ENCODE measurements at regions not wholly inside any gene's neighbourhood (a gene's known extent, or its start where the extent isn't known, plus 50 kb on each side); places are given as distances from the start of the nearest gene placed in this dataset.

DNA sequence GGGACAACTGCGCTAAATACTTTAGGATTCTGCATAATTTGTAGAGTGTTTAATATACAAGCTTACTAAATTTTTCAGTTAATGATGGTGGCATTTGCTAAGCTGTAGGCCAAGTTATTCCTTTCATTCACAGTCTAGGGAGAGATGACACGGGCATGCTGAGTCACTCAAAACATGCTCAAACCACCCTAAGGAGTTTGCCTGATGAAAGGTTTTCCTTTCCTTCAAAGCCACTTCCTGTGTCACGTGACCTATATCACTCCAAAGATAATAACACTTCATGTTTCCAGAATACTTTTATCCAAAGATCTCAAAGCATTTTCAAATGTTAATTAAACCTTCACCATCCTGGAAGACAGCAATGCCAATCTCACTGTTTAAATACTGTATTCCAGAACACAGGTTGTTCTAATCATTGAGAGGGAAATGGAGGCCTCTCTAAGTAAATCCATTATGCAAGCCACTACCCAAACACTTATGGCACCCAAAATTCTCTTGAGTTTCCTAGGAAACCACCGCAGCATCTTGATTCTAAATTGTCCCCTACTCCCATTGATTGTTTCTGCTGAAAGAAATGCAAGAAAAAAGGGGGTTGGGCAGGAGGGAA is 207.0 kb upstream of the CDKN3 start:
- Histone ChIP-seq H3K9me3 (ENCODE audit: low read depth, low read length) (no peaks in the 10 kb centered on the region), H3K27ac (no peak overlapping the region), H3K36me3 (ENCODE audit: insufficient read depth, low read length) (no peaks in the 10 kb centered on the region), H3K9ac (ENCODE audit: insufficient read length) (no peak overlapping the region), H3K4me3 (no peak overlapping the region)
- peak; percentile 20 for DNase-seq (ENCODE audit: low read depth, low spot score)
- TF ChIP-seq EZH2 (IDR thresholded peaks at IDR 0.05), result no peak
- TF ChIP-seq POLR2AphosphoS5 (IDR thresholded peaks at IDR 0.05; ENCODE audit: borderline replicate concordance, low read depth, low read length), result no peak
- no peak for TF ChIP-seq FOXP2 (optimal IDR thresholded peaks at IDR 0.05; ENCODE audit: control extremely low read depth, extremely low read length, insufficient read depth)

DNA sequence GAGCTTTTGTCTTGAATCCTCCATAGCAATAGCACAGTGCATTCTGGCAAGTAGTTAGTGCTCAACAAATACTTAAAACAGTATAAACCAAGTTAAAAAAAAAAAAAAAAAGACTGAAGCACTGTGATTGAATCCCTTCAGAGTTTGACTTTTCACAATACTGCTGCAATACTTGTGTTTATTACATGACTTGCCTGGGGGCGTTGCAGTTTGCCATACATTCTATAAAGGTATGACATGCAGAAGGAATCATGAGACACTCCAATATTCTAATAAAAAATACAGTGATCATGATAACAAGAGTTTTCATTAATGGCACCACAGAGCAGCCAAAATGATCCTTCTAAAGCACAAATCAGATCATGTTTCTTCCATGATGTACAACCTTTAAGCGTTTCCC is 205.0 kb upstream of the CDKN3 start:
- no peaks in the 10 kb centered on the region for H3K9me3 ChIP-seq (ENCODE audit: low read depth, low read length)
- H3K36me3 ChIP-seq (ENCODE audit: insufficient read depth, low read length), result no peaks in the 10 kb centered on the region
- no peak overlapping the region for H3K9ac ChIP-seq (ENCODE audit: insufficient read length)
- TF ChIP-seq FOXP2 (optimal IDR thresholded peaks at IDR 0.05; ENCODE audit: control extremely low read depth, extremely low read length, insufficient read depth) (no peak), POLR2AphosphoS5 (IDR thresholded peaks at IDR 0.05; ENCODE audit: borderline replicate concordance, low read depth, low read length) (no peak), EZH2 (IDR thresholded peaks at IDR 0.05) (no peak)
- DNase-seq (ENCODE audit: low read depth, low spot score), result no peak
- no peak overlapping the region for H3K27ac ChIP-seq
- no peak overlapping the region for H3K4me3 ChIP-seq

- no peak overlapping the region for H3K4me3 ChIP-seq
- H3K9ac ChIP-seq (ENCODE audit: insufficient read length), result no peak overlapping the region
- TF ChIP-seq EZH2 (IDR thresholded peaks at IDR 0.05) (no peak), FOXP2 (optimal IDR thresholded peaks at IDR 0.05; ENCODE audit: control extremely low read depth, extremely low read length, insufficient read depth) (no peak), POLR2AphosphoS5 (IDR thresholded peaks at IDR 0.05; ENCODE audit: borderline replicate concordance, low read depth, low read length) (no peak)
- no peak for DNase-seq (ENCODE audit: low read depth, low spot score)
- no peaks in the 10 kb centered on the region for H3K9me3 ChIP-seq (ENCODE audit: low read depth, low read length)
- no peaks in the 10 kb centered on the region for H3K36me3 ChIP-seq (ENCODE audit: insufficient read depth, low read length)
- no peak overlapping the region for H3K27ac ChIP-seq
Observed at GRCh38 chr14:54192610-54193009, 204.2 kb upstream of the CDKN3 start.

DNA sequence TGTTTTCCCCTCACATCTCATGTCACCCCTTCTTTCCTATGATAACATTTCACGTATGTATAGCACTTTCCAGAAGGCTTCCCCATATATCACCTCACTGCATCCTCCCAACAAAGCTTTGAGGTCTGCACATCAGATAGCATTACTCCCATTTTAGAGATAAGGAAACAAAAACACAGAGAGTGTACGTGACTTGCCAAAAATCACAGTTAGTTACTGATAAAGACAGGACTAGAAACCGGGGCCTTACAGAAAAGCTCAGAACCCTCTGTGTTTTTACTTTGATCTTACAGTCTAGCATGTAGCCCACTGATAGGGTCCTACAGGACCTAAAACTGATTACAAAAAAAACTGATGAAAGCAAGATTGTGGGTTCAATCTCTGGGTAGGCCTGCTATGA is 202.9 kb upstream of the CDKN3 start:
- Histone ChIP-seq H3K4me3 (no peak overlapping the region), H3K9me3 (ENCODE audit: low read depth, low read length) (no peaks in the 10 kb centered on the region), H3K9ac (ENCODE audit: insufficient read length) (no peak overlapping the region), H3K27ac (no peak overlapping the region), H3K36me3 (ENCODE audit: insufficient read depth, low read length) (no peaks in the 10 kb centered on the region)
- no peak for DNase-seq (ENCODE audit: low read depth, low spot score)
- no peak for TF ChIP-seq FOXP2 (optimal IDR thresholded peaks at IDR 0.05; ENCODE audit: control extremely low read depth, extremely low read length, insufficient read depth)
- TF ChIP-seq EZH2 (IDR thresholded peaks at IDR 0.05), result no peak
- no peak for TF ChIP-seq POLR2AphosphoS5 (IDR thresholded peaks at IDR 0.05; ENCODE audit: borderline replicate concordance, low read depth, low read length)

DNA sequence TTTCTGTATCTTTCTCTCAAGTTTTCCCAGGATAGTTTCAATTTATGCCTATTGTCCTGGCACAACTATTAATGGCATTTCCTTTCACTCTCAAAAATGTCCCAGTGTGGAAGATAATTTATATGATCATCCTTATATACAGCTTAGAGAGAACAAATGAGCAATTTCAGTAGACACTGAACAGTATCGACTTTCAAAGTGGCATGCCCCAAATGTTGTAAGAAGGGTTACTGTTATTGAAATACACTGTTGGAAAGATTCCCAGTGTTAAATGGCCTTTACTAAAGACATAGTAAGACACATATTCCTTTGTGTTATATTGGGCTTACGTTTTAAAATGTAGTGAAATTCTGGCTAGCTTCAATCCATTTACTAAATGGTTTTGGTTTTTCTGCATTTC is 202.3 kb upstream of the CDKN3 start:
- Histone ChIP-seq H3K36me3 (ENCODE audit: insufficient read depth, low read length) (no peaks in the 10 kb centered on the region), H3K9ac (ENCODE audit: insufficient read length) (no peak overlapping the region), H3K4me3 (no peak overlapping the region), H3K9me3 (ENCODE audit: low read depth, low read length) (no peaks in the 10 kb centered on the region), H3K27ac (no peak overlapping the region)
- DNase-seq (ENCODE audit: low read depth, low spot score), result no peak
- TF ChIP-seq POLR2AphosphoS5 (IDR thresholded peaks at IDR 0.05; ENCODE audit: borderline replicate concordance, low read depth, low read length), result no peak
- TF ChIP-seq FOXP2 (optimal IDR thresholded peaks at IDR 0.05; ENCODE audit: control extremely low read depth, extremely low read length, insufficient read depth), result no peak
- TF ChIP-seq EZH2 (IDR thresholded peaks at IDR 0.05), result no peak

GRCh38 chr14:54197369-54197768 is 199.4 kb upstream of the CDKN3 start:
- no peak for DNase-seq (ENCODE audit: low read depth, low spot score)
- TF ChIP-seq FOXP2 (optimal IDR thresholded peaks at IDR 0.05; ENCODE audit: control extremely low read depth, extremely low read length, insufficient read depth), result no peak
- TF ChIP-seq EZH2 (IDR thresholded peaks at IDR 0.05), result no peak
- TF ChIP-seq POLR2AphosphoS5 (IDR thresholded peaks at IDR 0.05; ENCODE audit: borderline replicate concordance, low read depth, low read length), result no peak
- H3K9ac ChIP-seq (ENCODE audit: insufficient read length), result no peak overlapping the region

DNA sequence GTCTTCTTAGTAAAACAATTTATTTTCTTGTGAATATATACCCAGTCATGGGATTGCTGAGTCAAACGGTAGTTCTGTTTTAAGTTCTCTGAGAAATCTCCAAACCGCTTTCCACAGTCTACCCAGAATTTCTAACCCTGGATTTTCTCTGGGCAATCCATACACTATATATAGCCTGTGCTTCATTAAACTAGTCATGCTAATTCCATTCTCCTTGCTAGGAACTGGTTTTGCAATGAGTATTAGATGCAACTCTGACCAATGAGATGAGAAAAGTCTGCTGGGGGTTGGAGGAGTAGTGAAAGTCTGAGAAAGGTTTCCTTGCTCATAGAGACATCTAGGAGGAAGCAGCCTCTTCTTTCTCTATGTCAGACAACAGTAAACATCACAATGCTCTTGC is 196.1 kb upstream of the CDKN3 start:
- H3K9ac ChIP-seq (ENCODE audit: insufficient read length), result no peak overlapping the region
- DNase-seq (ENCODE audit: low read depth, low spot score), result no peak
- TF ChIP-seq EZH2 (IDR thresholded peaks at IDR 0.05), result no peak
- no peak for TF ChIP-seq POLR2AphosphoS5 (IDR thresholded peaks at IDR 0.05; ENCODE audit: borderline replicate concordance, low read depth, low read length)
- TF ChIP-seq FOXP2 (optimal IDR thresholded peaks at IDR 0.05; ENCODE audit: control extremely low read depth, extremely low read length, insufficient read depth), result no peak
- no peak overlapping the region for H3K4me3 ChIP-seq
- no peaks in the 10 kb centered on the region for H3K9me3 ChIP-seq (ENCODE audit: low read depth, low read length)
- H3K27ac ChIP-seq, result no peak overlapping the region
- H3K36me3 ChIP-seq (ENCODE audit: insufficient read depth, low read length), result no peaks in the 10 kb centered on the region

More at GRCh38 chr14:54197369-54197768, 199.4 kb upstream of the CDKN3 start:
- no peak overlapping the region for H3K27ac ChIP-seq
- no peaks in the 10 kb centered on the region for H3K9me3 ChIP-seq (ENCODE audit: low read depth, low read length)
- no peak overlapping the region for H3K4me3 ChIP-seq
- no peaks in the 10 kb centered on the region for H3K36me3 ChIP-seq (ENCODE audit: insufficient read depth, low read length)

GRCh38 chr14:54202288-54202687 is 194.5 kb upstream of the CDKN3 start:
- Histone ChIP-seq H3K9ac (ENCODE audit: insufficient read length) (no peak overlapping the region), H3K36me3 (ENCODE audit: insufficient read depth, low read length) (no peaks in the 10 kb centered on the region), H3K27ac (no peak overlapping the region), H3K9me3 (ENCODE audit: low read depth, low read length) (no peaks in the 10 kb centered on the region), H3K4me3 (no peak overlapping the region)
- DNase-seq (ENCODE audit: low read depth, low spot score), result no peak
- no peak for TF ChIP-seq POLR2AphosphoS5 (IDR thresholded peaks at IDR 0.05; ENCODE audit: borderline replicate concordance, low read depth, low read length)
- no peak for TF ChIP-seq FOXP2 (optimal IDR thresholded peaks at IDR 0.05; ENCODE audit: control extremely low read depth, extremely low read length, insufficient read depth)
- no peak for TF ChIP-seq EZH2 (IDR thresholded peaks at IDR 0.05)

DNA sequence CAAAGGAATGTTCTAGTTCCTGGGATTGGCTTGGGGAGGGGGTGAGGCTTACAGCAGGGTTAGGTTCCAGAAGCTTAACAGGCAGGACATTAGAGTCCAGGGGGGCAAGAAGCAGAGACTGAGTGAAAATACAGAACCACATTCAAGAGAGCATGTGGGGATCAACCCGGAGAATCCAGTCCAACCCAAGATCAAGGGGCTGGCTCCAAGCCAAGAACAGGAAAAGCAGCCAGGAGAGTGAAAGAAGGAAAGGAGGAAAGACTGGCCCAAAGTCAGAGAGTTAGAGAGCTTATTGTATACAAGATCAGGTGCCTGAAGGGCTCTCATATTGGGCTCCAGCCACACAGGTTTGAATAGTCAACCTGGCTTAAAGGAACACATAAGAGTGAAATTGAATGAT is 190.3 kb upstream of the CDKN3 start:
- TF ChIP-seq POLR2AphosphoS5 (IDR thresholded peaks at IDR 0.05; ENCODE audit: borderline replicate concordance, low read depth, low read length) (no peak), FOXP2 (optimal IDR thresholded peaks at IDR 0.05; ENCODE audit: control extremely low read depth, extremely low read length, insufficient read depth) (no peak), EZH2 (IDR thresholded peaks at IDR 0.05) (no peak)
- no peak overlapping the region for H3K27ac ChIP-seq

More for the DNA sequence above, 190.3 kb upstream of the CDKN3 start:
- Histone ChIP-seq H3K4me3 (no peak overlapping the region), H3K9ac (ENCODE audit: insufficient read length) (no peak overlapping the region), H3K9me3 (ENCODE audit: low read depth, low read length) (no peaks in the 10 kb centered on the region), H3K36me3 (ENCODE audit: insufficient read depth, low read length) (no peaks in the 10 kb centered on the region)
- DNase-seq (ENCODE audit: low read depth, low spot score), result no peak
